ENCODE measurements at regions not wholly inside any gene's neighbourhood (a gene's known extent, or its start where the extent isn't known, plus 50 kb on each side); places are given as distances from the start of the nearest gene placed in this dataset.
"Not testable (repeated sequence)": the region's sequence is repeated elsewhere in the genome, so short reads cannot be mapped to it uniquely, and the experiment has no call there.

- Histone ChIP-seq H3K36me3 (ENCODE audit: control insufficient read depth, insufficient read depth, low read length) (no peaks in the 10 kb centered on the region), H3K27me3 (ENCODE audit: control insufficient read depth, insufficient read depth, low read length) (no peaks in the 10 kb centered on the region), H3K4me3 (ENCODE audit: low read depth, low read length) (no peak overlapping the region)
- TF ChIP-seq, protein P1, sequence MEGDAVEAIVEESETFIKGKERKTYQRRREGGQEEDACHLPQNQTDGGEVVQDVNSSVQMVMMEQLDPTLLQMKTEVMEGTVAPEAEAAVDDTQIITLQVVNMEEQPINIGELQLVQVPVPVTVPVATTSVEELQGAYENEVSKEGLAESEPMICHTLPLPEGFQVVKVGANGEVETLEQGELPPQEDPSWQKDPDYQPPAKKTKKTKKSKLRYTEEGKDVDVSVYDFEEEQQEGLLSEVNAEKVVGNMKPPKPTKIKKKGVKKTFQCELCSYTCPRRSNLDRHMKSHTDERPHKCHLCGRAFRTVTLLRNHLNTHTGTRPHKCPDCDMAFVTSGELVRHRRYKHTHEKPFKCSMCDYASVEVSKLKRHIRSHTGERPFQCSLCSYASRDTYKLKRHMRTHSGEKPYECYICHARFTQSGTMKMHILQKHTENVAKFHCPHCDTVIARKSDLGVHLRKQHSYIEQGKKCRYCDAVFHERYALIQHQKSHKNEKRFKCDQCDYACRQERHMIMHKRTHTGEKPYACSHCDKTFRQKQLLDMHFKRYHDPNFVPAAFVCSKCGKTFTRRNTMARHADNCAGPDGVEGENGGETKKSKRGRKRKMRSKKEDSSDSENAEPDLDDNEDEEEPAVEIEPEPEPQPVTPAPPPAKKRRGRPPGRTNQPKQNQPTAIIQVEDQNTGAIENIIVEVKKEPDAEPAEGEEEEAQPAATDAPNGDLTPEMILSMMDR (IDR thresholded peaks at IDR 0.05; ENCODE audit: insufficient read depth, low read length, poor library complexity, severe bottlenecking) = no peak
- DNase-seq (ENCODE audit: low read depth) = no peak
Observed at GRCh38 chr18:8911408-8912340, 190.8 kb upstream of the NDUFV2 start.

GRCh38 chr18:8912348-8913326, 189.9 kb upstream of the NDUFV2 start:
- Histone ChIP-seq H3K4me3 (ENCODE audit: low read depth, low read length) (no peak overlapping the region), H3K27me3 (ENCODE audit: control insufficient read depth, insufficient read depth, low read length) (no peaks in the 10 kb centered on the region), H3K36me3 (ENCODE audit: control insufficient read depth, insufficient read depth, low read length) (no peaks in the 10 kb centered on the region)
- TF ChIP-seq, protein P1 (IDR thresholded peaks at IDR 0.05; ENCODE audit: insufficient read depth, low read length, poor library complexity, severe bottlenecking) = no peak
- no peak for DNase-seq (ENCODE audit: low read depth)

- not testable (repeated sequence) for H3K36me3 ChIP-seq (ENCODE audit: control insufficient read depth, insufficient read depth, low read length); H3K4me3 ChIP-seq (ENCODE audit: low read depth, low read length); DNase-seq (ENCODE audit: low read depth); H3K27me3 ChIP-seq (ENCODE audit: control insufficient read depth, insufficient read depth, low read length)
Observed at GRCh38 chr18:8913606-8914403, 188.7 kb upstream of the NDUFV2 start.

DNA sequence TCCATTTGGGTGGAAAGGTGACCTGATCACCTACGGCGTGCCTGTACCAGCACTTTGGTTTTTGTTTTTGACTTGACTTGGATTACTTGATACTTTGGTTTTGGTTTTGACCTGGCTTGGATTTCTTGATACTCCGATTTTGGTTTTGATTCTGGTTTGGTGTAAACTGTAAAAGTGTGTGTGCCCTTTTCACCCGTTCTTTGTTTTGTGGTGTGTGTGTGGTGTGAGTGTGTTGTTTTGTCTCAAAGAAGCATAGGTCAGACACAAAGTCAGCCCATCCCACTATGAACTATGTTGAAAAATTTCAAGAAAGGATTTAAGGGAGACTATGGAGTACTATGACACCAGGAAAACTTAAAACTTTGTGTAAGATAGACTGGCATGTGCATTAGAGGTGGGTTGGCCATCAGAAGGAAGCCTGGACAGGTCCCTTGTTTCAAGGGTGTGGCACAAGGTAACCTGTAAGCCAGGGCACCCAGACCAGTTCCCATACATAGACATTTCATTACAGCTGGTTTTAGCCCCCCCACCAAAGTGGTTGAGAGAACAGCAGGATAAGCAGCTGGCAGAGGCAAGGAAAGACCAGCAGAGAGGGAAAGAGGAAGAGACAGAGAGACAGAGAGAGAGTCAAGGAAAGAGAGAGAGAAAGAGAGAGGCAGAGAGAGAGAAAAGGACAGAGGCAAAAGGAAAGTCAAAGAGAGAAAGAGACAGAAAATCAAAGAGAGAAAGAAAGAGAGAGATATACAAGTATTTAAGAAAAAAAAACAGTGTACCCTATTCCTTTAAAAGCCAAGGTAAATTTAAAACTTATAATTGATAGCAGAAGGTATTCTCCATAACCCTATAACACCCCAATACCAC, 187.9 kb upstream of the NDUFV2 start:
- not testable (repeated sequence) for H3K27me3 ChIP-seq (ENCODE audit: control insufficient read depth, insufficient read depth, low read length); H3K4me3 ChIP-seq (ENCODE audit: low read depth, low read length); DNase-seq (ENCODE audit: low read depth); H3K36me3 ChIP-seq (ENCODE audit: control insufficient read depth, insufficient read depth, low read length)

GRCh38 chr18:8920856-8921787, 181.4 kb upstream of the NDUFV2 start:
- H3K27me3 ChIP-seq (ENCODE audit: control insufficient read depth, insufficient read depth, low read length); H3K4me3 ChIP-seq (ENCODE audit: low read depth, low read length); H3K36me3 ChIP-seq (ENCODE audit: control insufficient read depth, insufficient read depth, low read length); DNase-seq (ENCODE audit: low read depth): not testable (repeated sequence)

- TF ChIP-seq, protein P1 (IDR thresholded peaks at IDR 0.05; ENCODE audit: insufficient read depth, low read length, poor library complexity, severe bottlenecking) = no peak
- no peak for DNase-seq (ENCODE audit: low read depth)
- H3K27me3 ChIP-seq (ENCODE audit: control insufficient read depth, insufficient read depth, low read length) = no peaks in the 10 kb centered on the region
- no peak overlapping the region for H3K4me3 ChIP-seq (ENCODE audit: low read depth, low read length)
- H3K36me3 ChIP-seq (ENCODE audit: control insufficient read depth, insufficient read depth, low read length) = no peaks in the 10 kb centered on the region
Observed at GRCh38 chr18:8926464-8926863, 176.0 kb upstream of the NDUFV2 start.

Data from kidney epithelial cell (primary cell).